ENCODE measurements at regions not wholly inside any gene's neighbourhood (a gene's known extent, or its start where the extent isn't known, plus 50 kb on each side); places are given as distances from the start of the nearest gene placed in this dataset.
"Not testable (repeated sequence)": the region's sequence is repeated elsewhere in the genome, so short reads cannot be mapped to it uniquely, and the experiment has no call there.

DNA sequence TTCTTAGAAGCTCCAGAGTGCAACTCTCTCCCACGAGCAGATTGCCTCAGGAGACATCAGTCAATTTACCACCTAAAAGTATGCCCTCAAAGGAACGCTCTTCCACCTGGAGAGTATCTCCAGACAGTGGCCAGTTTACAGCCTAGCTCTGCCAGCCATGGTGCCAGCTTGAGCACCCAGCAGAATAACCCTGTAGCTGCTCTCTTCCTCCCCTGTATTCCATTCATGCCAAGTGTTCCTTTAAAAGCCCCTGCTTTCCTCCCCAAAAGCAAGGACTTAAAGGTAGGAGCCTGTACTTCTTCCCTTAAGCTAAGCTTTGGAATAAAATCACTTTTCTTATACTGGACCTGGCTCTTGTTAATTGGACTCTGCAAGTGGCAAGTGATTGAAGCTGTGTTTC is 245.4 kb upstream of the TMEM132C start:
- ATAC-seq (ENCODE audit: insufficient number of reproducible peaks, low FRiP score, low read depth) (no peak), DNase-seq (ENCODE audit: low spot score) (no peak)
- Histone ChIP-seq H3K27ac (no peak overlapping the region), H3K4me3 (no peak overlapping the region), H3K27me3 (replicated peaks; ENCODE audit: insufficient read depth) (no peaks in the 10 kb centered on the region), H3K4me1 (ENCODE audit: control insufficient read depth in 1 of 2, low read depth in 2 of 2) (no peaks in the 10 kb centered on the region), H3K9me3 (no peaks in the 10 kb centered on the region), H3K36me3 (no peaks in the 10 kb centered on the region)
- no peak for TF ChIP-seq CTCF (IDR thresholded peaks at IDR 0.05)

- Histone ChIP-seq H3K4me3 (no peak overlapping the region), H3K9me3 (no peaks in the 10 kb centered on the region), H3K27me3 (replicated peaks; ENCODE audit: insufficient read depth) (no peaks in the 10 kb centered on the region), H3K27ac (no peak overlapping the region), H3K36me3 (no peaks in the 10 kb centered on the region), H3K4me1 (ENCODE audit: control insufficient read depth in 1 of 2, low read depth in 2 of 2) (no peaks in the 10 kb centered on the region)
- DNase-seq (ENCODE audit: low spot score), result no peak
- no peak for ATAC-seq (ENCODE audit: insufficient number of reproducible peaks, low FRiP score, low read depth)
- no peak for TF ChIP-seq CTCF (IDR thresholded peaks at IDR 0.05)
These were observed 241.3 kb upstream of the TMEM132C start for GRCh38 chr12:128025589-128026245.

GRCh38 chr12:128026696-128027574 is 240.0 kb upstream of the TMEM132C start:
- Histone ChIP-seq H3K36me3 (no peaks in the 10 kb centered on the region), H3K4me1 (ENCODE audit: control insufficient read depth in 1 of 2, low read depth in 2 of 2) (no peaks in the 10 kb centered on the region), H3K27ac (no peak overlapping the region), H3K4me3 (no peak overlapping the region), H3K9me3 (no peaks in the 10 kb centered on the region), H3K27me3 (replicated peaks; ENCODE audit: insufficient read depth) (no peaks in the 10 kb centered on the region)
- ATAC-seq (ENCODE audit: insufficient number of reproducible peaks, low FRiP score, low read depth), result no peak
- no peak for TF ChIP-seq CTCF (IDR thresholded peaks at IDR 0.05)
- DNase-seq (ENCODE audit: low spot score), result no peak

DNA sequence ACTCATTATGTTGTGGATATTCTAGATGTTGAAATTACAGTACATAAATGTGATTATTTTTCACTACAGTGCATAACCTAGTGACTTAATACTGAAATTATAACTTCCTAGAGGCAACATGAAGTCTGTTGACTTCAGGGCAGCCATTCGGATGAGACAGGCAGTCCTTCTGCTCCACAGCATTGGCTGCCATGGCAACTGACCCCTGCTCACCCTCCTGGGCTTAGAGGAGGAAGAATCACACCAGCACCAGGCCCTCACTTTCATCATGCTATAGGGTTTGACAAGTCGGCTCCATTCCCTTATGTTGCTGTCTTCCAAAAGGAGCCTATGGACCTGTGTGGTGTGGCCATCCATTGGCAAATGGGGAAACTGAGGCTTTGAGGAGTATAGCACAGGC is 233.5 kb upstream of the TMEM132C start:
- Histone ChIP-seq H3K27ac (no peak overlapping the region), H3K4me3 (no peak overlapping the region), H3K36me3 (no peaks in the 10 kb centered on the region), H3K9me3 (no peaks in the 10 kb centered on the region), H3K27me3 (replicated peaks; ENCODE audit: insufficient read depth) (no peaks in the 10 kb centered on the region), H3K4me1 (ENCODE audit: control insufficient read depth in 1 of 2, low read depth in 2 of 2) (no peaks in the 10 kb centered on the region)
- no peak for TF ChIP-seq CTCF (IDR thresholded peaks at IDR 0.05)
- ATAC-seq (ENCODE audit: insufficient number of reproducible peaks, low FRiP score, low read depth) (no peak), DNase-seq (ENCODE audit: low spot score) (no peak)

GRCh38 chr12:128040971-128041370 is 226.0 kb upstream of the TMEM132C start:
- no peak for TF ChIP-seq CTCF (IDR thresholded peaks at IDR 0.05)
- Histone ChIP-seq H3K27ac (no peak overlapping the region), H3K9me3 (no peaks in the 10 kb centered on the region), H3K4me3 (no peak overlapping the region), H3K36me3 (no peaks in the 10 kb centered on the region), H3K27me3 (replicated peaks; ENCODE audit: insufficient read depth) (no peaks in the 10 kb centered on the region), H3K4me1 (ENCODE audit: control insufficient read depth in 1 of 2, low read depth in 2 of 2) (no peaks in the 10 kb centered on the region)
- ATAC-seq (ENCODE audit: insufficient number of reproducible peaks, low FRiP score, low read depth), result no peak
- no peak for DNase-seq (ENCODE audit: low spot score)

DNA sequence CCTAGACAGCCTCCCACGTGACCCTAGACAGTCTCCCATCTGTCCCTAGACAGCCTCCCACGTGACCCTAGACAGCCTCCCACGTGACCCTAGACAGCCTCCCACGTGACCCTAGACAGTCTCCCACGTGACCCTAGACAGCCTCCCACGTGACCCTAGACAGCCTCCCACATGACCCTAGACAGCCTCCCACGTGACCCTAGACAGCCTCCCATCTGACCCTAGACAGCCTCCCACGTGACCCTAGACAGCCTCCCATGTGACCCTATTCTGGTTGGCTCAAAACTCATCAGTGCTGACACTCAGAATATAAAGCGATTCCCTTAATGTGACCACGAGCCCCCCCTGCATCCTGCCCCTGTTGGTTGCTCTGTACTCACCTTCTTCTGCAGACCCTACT is 224.7 kb upstream of the TMEM132C start:
- ATAC-seq (ENCODE audit: insufficient number of reproducible peaks, low FRiP score, low read depth); H3K4me3 ChIP-seq; H3K4me1 ChIP-seq (ENCODE audit: control insufficient read depth in 1 of 2, low read depth in 2 of 2); DNase-seq (ENCODE audit: low spot score); H3K27ac ChIP-seq; H3K9me3 ChIP-seq; H3K27me3 ChIP-seq (replicated peaks; ENCODE audit: insufficient read depth); H3K36me3 ChIP-seq: not testable (repeated sequence)
